GM10248 (cell line): ENCODE measurements at regions not wholly inside any gene's neighbourhood (a gene's known extent, or its start where the extent isn't known, plus 50 kb on each side); places are given as distances from the start of the nearest gene placed in this dataset.

Experiments used
- CTCF ChIA-PET: fragments of 300-600 bp; sonication (Branson Sonifier 250); formaldehyde crosslinking; extraction: SDS; loops from one replicate; lab custom pipeline; 2021; ENCODE audit warnings: antibody characterized with exemption; lab: Yijun Ruan, JAX
- POLR2A ChIA-PET: fragments of 350-650 bp; sonication (Branson Sonifier 250); formaldehyde crosslinking; extraction: SDS; loops from one replicate; lab custom pipeline; 2020; ENCODE audit warnings: antibody characterized with exemption; lab: Yijun Ruan, JAX
- DNase-seq: peaks from one replicate; pipeline ENCODE4 v3.0.0; 2012; ENCODE audit errors: extremely low spot score
- TF ChIP-seq, protein P1 (sequence below): IDR thresholded peaks from 2 replicates; pipeline ENCODE4 v1.5.1; 2012; ENCODE audit warnings: mild to moderate bottlenecking, low read depth; ENCODE audit errors: extremely low read depth, missing control alignments, control extremely low read depth

- ChIA-PET CTCF (interaction anchor here (0.7 kb wide), 1 partner anchor 11 kb away, joined by 3 read pairs; no protein-coding TSS in a partner anchor), POLR2A (no interaction called here)
- DNase-seq = no peak
- TF ChIP-seq, protein P1, sequence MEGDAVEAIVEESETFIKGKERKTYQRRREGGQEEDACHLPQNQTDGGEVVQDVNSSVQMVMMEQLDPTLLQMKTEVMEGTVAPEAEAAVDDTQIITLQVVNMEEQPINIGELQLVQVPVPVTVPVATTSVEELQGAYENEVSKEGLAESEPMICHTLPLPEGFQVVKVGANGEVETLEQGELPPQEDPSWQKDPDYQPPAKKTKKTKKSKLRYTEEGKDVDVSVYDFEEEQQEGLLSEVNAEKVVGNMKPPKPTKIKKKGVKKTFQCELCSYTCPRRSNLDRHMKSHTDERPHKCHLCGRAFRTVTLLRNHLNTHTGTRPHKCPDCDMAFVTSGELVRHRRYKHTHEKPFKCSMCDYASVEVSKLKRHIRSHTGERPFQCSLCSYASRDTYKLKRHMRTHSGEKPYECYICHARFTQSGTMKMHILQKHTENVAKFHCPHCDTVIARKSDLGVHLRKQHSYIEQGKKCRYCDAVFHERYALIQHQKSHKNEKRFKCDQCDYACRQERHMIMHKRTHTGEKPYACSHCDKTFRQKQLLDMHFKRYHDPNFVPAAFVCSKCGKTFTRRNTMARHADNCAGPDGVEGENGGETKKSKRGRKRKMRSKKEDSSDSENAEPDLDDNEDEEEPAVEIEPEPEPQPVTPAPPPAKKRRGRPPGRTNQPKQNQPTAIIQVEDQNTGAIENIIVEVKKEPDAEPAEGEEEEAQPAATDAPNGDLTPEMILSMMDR = no peak
These were observed 414.1 kb downstream of the KCNH5 start for GRCh38 chr14:62631176-62631575.

DNA sequence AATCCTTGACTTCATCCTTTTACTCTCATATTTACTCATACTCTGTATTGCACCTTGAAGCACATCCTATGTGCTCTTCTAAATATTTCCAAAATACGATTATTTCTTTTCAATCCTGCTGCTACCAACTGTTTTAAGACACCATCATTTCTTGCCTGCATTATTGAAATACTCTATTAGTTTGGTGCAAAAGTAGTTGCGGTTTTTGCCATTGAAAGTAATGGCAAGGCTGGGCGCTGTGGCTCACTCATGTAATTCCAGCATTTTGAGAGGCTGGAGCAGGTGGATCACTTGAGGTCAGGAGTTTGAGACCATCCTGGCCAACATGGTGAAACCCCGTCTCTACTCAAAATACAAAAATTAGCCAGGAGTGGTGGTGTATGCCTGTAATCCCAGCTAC, 412.5 kb downstream of the KCNH5 start:
- ChIA-PET CTCF (no interaction called here), POLR2A (no interaction called here)
- TF ChIP-seq, protein P1 = no peak
- no peak for DNase-seq

DNA sequence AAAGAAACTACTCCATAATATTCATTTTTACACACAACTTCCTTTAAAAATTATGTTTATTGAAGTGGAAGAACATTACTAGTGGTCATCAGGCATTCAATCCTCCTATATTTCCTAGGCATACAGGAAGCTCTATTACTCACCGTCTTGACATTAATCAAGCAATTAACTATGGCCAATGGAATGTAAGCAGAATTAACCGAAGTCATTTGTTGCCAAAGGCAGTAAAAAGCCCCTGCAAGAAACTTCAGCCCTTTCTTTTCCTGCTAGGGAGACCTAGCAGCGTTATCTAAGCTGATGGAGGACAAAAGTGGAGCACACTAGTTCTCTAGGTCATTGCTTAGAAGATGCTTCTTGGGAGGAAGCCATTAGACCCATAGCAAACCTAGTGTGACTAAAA, 399.6 kb downstream of the KCNH5 start:
- TF ChIP-seq, protein P1 = no peak
- ChIA-PET CTCF (no interaction called here), POLR2A (no interaction called here)
- DNase-seq = no peak
